ENCODE measurements at regions not wholly inside any gene's neighbourhood (a gene's known extent, or its start where the extent isn't known, plus 50 kb on each side); places are given as distances from the start of the nearest gene placed in this dataset.

DNA sequence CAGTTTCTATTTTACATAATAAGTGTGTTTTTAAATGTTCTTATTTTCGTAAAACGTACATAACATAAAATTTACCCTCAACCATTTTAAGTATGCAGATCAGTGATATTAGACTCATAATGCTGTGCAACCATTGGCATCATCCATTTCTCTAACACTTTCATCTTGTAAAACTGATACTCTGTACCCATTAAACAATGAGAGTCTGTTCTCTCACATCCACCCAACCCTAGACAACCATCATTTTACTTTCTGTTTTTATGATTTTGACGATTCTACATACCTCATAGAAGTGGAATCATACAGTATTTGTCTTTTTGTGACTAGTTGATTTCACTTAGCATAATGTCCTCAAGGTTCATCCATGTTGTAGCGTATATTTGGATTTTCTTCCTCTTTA, 140.4 kb downstream of the TINAG start (continued):
- TF ChIP-seq, protein P1, sequence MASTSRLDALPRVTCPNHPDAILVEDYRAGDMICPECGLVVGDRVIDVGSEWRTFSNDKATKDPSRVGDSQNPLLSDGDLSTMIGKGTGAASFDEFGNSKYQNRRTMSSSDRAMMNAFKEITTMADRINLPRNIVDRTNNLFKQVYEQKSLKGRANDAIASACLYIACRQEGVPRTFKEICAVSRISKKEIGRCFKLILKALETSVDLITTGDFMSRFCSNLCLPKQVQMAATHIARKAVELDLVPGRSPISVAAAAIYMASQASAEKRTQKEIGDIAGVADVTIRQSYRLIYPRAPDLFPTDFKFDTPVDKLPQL (IDR thresholded peaks at IDR 0.05; ENCODE audit: extremely low read depth, insufficient read length) = no peak
- TF ChIP-seq MTA3 (IDR thresholded peaks at IDR 0.05; ENCODE audit: borderline replicate concordance) = no peak

DNA sequence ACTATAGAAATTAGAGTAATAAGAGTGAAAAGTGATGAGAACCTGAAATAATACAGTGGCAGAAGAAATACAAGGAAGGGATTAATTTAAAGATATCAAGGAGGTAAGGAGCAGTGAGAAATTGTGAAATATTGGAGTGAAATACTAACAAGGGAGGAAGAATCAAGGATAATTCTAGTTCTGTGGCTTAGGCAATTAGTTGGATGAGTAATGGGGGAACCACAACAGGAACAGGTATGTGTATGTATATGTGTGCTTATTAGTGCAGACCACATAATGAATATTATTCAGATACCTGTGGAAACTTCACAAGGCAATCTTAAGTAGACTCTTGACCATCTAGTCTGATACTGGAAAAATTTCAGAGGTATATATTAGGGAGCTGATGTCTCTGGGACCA, 143.3 kb downstream of the TINAG start:
- Histone ChIP-seq H3K4me1 (replicated peaks in 1 of 2; ENCODE audit: control insufficient read depth in 2 of 2, insufficient read depth in 2 of 2, low read length in 2 of 2) (no peaks in the 10 kb centered on the region), H3K36me3 (ENCODE audit: control insufficient read depth, insufficient read depth, low read length) (no peaks in the 10 kb centered on the region), H4K20me1 (replicated peaks; ENCODE audit: control insufficient read depth, insufficient read depth, low read length) (no peaks in the 10 kb centered on the region), H3K9ac (ENCODE audit: insufficient read depth in 1 of 2, low read depth in 2 of 2, low read length in 2 of 2) (no peak overlapping the region), H2AFZ (ENCODE audit: low read depth, low read length) (no peak overlapping the region), H3K9me3 (replicated peaks; ENCODE audit: control insufficient read depth, insufficient read depth, low read depth, low read length) (no peaks in the 10 kb centered on the region; the same call in 1 of the 2 replicates), H3K4me2 (ENCODE audit: insufficient read depth, low read length) (no peak overlapping the region), H3K27ac (ENCODE audit: extremely low read depth, low read depth, low read length) (no peak overlapping the region), H3K27me3 (ENCODE audit: control insufficient read depth in 2 of 2, insufficient read depth in 2 of 2, low read length in 2 of 2) (no peaks in the 10 kb centered on the region), H3K79me2 (ENCODE audit: control insufficient read depth, insufficient read depth, low read length) (no peaks in the 10 kb centered on the region), H3K4me3 (no peak overlapping the region), H3K9me1 (ENCODE audit: control insufficient read depth, insufficient read depth, low read length) (no peaks in the 10 kb centered on the region)
- ChIA-PET CTCF (ENCODE audit: low intra/inter-chr PET ratio) (no interaction called here), POLR2A (no interaction called here)
- FAIRE-seq (no peak), ATAC-seq (no peak), DNase-seq (ENCODE audit: extremely low read depth in 1 of 4, low spot score in 3 of 4) (no peak)
- in situ Hi-C loops (cut with MboI) (no loop called here), intact Hi-C loops (cut with micrococcal nuclease) (no loop called here)
- no TSS peak for BruUV-seq (replicated peaks)
- TF ChIP-seq ZNF384 (IDR thresholded peaks at IDR 0.05; ENCODE audit: low read depth, low read length) (no peak), IFI16 (CRISPR knock-in tag; IDR thresholded peaks at IDR 0.05) (no peak), EP300 (IDR thresholded peaks at IDR 0.05; ENCODE audit: low read length) (no peak), ZNF609 (CRISPR knock-in tag; IDR thresholded peaks at IDR 0.05; ENCODE audit: borderline replicate concordance) (no peak), ZNF518B (CRISPR knock-in tag; IDR thresholded peaks at IDR 0.05) (no peak)
